ENCODE measurements at regions not wholly inside any gene's neighbourhood (a gene's known extent, or its start where the extent isn't known, plus 50 kb on each side); places are given as distances from the start of the nearest gene placed in this dataset.

DNA sequence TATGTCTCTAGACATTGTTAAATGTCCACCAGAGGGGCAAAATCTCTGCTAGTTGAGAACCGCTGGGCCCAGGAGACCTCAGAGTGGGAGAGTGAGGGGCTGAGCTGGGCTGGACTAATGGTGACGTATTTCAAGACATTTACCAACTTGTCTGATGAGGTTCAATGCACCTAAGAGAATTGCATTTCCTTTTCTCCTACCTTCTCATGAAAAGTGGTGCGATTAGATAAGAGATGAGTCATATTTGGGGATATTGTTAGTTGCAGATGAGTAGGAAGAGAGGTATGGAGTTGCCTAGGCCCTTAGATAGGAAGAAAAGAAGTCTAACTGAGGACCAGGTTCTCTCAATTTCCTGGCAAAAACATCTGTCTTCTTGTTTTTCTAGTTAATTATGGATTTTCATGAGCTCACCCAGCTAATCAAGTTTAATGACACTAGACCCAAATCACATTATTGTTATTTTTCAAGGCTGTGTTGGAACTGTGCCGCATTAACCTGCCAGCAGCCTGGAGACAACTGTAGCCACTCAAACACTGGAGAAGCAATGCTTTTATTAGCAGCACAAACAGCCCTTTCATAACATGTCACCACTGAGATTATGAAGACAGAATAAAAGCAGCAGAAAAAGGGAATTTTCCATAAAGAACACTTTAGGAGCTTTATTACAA, 144.2 kb downstream of the PDCD6IP start (continued):
- TF ChIP-seq, protein P1, sequence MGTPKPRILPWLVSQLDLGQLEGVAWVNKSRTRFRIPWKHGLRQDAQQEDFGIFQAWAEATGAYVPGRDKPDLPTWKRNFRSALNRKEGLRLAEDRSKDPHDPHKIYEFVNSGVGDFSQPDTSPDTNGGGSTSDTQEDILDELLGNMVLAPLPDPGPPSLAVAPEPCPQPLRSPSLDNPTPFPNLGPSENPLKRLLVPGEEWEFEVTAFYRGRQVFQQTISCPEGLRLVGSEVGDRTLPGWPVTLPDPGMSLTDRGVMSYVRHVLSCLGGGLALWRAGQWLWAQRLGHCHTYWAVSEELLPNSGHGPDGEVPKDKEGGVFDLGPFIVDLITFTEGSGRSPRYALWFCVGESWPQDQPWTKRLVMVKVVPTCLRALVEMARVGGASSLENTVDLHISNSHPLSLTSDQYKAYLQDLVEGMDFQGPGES (IDR thresholded peaks at IDR 0.05) = no peak
- TF ChIP-seq, protein P2, sequence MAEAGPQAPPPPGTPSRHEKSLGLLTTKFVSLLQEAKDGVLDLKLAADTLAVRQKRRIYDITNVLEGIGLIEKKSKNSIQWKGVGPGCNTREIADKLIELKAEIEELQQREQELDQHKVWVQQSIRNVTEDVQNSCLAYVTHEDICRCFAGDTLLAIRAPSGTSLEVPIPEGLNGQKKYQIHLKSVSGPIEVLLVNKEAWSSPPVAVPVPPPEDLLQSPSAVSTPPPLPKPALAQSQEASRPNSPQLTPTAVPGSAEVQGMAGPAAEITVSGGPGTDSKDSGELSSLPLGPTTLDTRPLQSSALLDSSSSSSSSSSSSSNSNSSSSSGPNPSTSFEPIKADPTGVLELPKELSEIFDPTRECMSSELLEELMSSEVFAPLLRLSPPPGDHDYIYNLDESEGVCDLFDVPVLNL (IDR thresholded peaks at IDR 0.05; ENCODE audit: low read depth, low read length) = no peak
- TF ChIP-seq ZNF622 (IDR thresholded peaks at IDR 0.05) = no peak

GRCh38 chr3:33943277-33943676, 144.8 kb downstream of the PDCD6IP start:
- Histone ChIP-seq H3K4me3 (no peak overlapping the region), H3K36me3 (ENCODE audit: control insufficient read depth in 2 of 2, insufficient read depth in 2 of 2, low read length in 1 of 2) (no peaks in the 10 kb centered on the region), H3K9me3 (replicated peaks; ENCODE audit: control insufficient read depth, insufficient read depth, low read length) (no peaks in the 10 kb centered on the region), H3K4me2 (ENCODE audit: control insufficient read depth, insufficient read depth) (no peak overlapping the region), H3K27me3 (replicated peaks in 1 of 2; ENCODE audit: control insufficient read depth in 2 of 2, insufficient read depth in 2 of 2, low read length in 1 of 2) (no peaks in the 10 kb centered on the region), H2AFZ (ENCODE audit: control insufficient read depth, low read depth, low read length) (no peak overlapping the region), H3K4me1 (ENCODE audit: control insufficient read depth, insufficient read depth, low read length) (no peaks in the 10 kb centered on the region), H3K9ac (ENCODE audit: control insufficient read depth, insufficient read depth, low read length) (no peak overlapping the region), H4K20me1 (ENCODE audit: control insufficient read depth, insufficient read depth) (no peaks in the 10 kb centered on the region), H3K79me2 (ENCODE audit: control insufficient read depth, insufficient read depth, low read length) (no peaks in the 10 kb centered on the region), H3K27ac (ENCODE audit: control insufficient read depth, insufficient read depth) (no peak overlapping the region)
- intact Hi-C loops (cut with micrococcal nuclease; ENCODE audit: unreplicated experiment) (no loop called here), in situ Hi-C loops (cut with MboI) (no loop called here)
- DNase-seq (ENCODE audit: low read depth, low spot score) = no peak
- ChIA-PET POLR2A (no interaction called here), SMC1A (ENCODE audit: uncharacterized antibody, unreplicated experiment) (no interaction called here), RAD21 (ENCODE audit: unreplicated experiment) (interaction anchor here (0.6 kb wide), 1 partner anchor 230 kb away, joined by 3 read pairs; no protein-coding TSS in a partner anchor), CTCF (interaction anchor here (1.3 kb wide), 1 partner anchor 60 kb away, joined by 3 read pairs; no protein-coding TSS in a partner anchor)
- TF ChIP-seq NFXL1 (IDR thresholded peaks at IDR 0.05; ENCODE audit: borderline replicate concordance) (no peak), NFYB (IDR thresholded peaks at IDR 0.05; ENCODE audit: insufficient read depth, low read depth, low read length) (no peak), ELK1 (IDR thresholded peaks at IDR 0.05; ENCODE audit: low read depth, low read length) (no peak), POLR2AphosphoS2 (IDR thresholded peaks at IDR 0.05; ENCODE audit: low read depth, low read length) (no peak), CREM (IDR thresholded peaks at IDR 0.05; ENCODE audit: low read depth) (no peak), HDAC6 (IDR thresholded peaks at IDR 0.05; ENCODE audit: unreplicated experiment) (no peak), SREBF1 (IDR thresholded peaks at IDR 0.05; ENCODE audit: low read length) (no peak), HCFC1 (IDR thresholded peaks at IDR 0.05; ENCODE audit: low read length) (no peak), ZNF207 (IDR thresholded peaks at IDR 0.05; ENCODE audit: borderline replicate concordance) (no peak), HDAC2 (IDR thresholded peaks at IDR 0.05) (no peak), NFYA (IDR thresholded peaks at IDR 0.05; ENCODE audit: borderline replicate concordance, low read depth, low read length) (no peak), BACH1 (IDR thresholded peaks at IDR 0.05; ENCODE audit: borderline replicate concordance) (no peak), DPF2 (IDR thresholded peaks at IDR 0.05) (no peak), MXI1 (IDR thresholded peaks at IDR 0.05; ENCODE audit: low read depth, low read length) (no peak), CBX5 (IDR thresholded peaks at IDR 0.05; ENCODE audit: low read depth) (no peak), ZNF622 (IDR thresholded peaks at IDR 0.05) (no peak), MTA3 (IDR thresholded peaks at IDR 0.05; ENCODE audit: borderline replicate concordance, low read length) (no peak), CBX3 (IDR thresholded peaks at IDR 0.05; ENCODE audit: borderline replicate concordance, low read depth) (no peak), SRF (IDR thresholded peaks at IDR 0.05; ENCODE audit: low read depth in 2 of 2, low read length in 2 of 2) (no peak)
- TF ChIP-seq, protein P3, sequence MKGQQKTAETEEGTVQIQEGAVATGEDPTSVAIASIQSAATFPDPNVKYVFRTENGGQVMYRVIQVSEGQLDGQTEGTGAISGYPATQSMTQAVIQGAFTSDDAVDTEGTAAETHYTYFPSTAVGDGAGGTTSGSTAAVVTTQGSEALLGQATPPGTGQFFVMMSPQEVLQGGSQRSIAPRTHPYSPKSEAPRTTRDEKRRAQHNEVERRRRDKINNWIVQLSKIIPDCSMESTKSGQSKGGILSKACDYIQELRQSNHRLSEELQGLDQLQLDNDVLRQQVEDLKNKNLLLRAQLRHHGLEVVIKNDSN (IDR thresholded peaks at IDR 0.05; ENCODE audit: borderline replicate concordance, extremely low read length, insufficient read depth, low read depth, low read length) = no peak
- no TSS peak for BruUV-seq (replicated peaks)
- ATAC-seq = no peak
- no peak for FAIRE-seq
